NCI-H146 treated with DMSO at 0.1 percent for 48 hours (cell line): ENCODE measurements at regions not wholly inside any gene's neighbourhood (a gene's known extent, or its start where the extent isn't known, plus 50 kb on each side); places are given as distances from the start of the nearest gene placed in this dataset.

ENCODE experiments used
- DNase-seq: peaks from one replicate; lab custom pipeline; 2025; ENCODE audit not compliant: unreplicated experiment; lab: John Stamatoyannopoulos, UW

DNA sequence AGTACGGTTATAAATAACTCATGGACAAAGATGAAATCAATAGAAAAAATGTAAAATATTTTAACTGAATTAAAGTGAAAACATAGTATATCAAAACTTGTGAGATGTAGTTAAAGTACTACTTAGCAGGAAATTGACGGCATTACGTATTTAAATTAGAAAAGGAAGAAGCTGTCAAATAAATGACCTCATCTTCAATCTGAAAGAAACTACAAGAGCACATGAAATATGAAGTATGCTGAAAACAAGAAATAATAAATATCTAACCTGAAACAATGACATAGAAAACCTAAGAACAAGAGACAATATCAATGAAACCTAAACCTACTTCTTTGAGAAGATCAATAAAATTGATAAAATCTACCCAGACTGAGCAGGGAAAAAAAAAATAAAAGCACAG, 122.2 kb upstream of the PDE4B start:
- DNase-seq = no peak

DNA sequence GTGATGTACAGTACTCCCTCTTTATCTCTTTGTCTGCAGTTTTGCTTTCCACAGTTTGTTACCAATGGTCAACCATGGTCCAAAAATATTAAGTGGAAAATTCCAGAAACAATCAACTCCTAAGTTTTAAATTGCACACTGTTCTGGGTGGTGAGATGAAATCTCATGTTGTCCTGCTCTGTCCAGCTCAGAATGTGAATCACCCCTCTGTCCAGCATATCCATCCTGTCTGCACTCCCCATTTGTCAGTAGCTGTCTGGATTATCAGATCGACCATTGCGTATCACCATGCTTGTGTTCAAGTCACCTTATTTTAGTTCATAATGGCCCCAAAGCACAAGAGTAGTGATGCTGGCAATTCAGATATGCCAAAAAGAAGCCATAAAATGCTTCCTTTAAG, 118.2 kb upstream of the PDE4B start:
- no peak for DNase-seq

DNA sequence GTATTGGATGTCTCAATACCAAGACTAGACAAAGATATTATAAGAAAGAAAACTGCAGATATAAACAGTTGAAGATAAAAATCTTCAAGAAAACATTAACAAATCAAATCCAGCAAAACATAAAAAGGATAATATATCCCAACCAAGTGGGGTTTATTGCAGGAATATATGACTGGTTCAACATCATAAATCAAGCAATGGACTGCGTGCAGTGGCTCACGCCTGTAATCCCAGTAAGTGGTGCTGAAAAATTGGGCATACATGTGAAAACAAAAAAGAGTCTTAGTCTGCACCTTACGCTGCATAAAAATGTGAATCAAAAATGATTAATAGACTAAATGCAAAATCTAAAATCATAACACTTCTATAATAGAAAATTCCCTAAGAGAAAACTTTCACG, 112.9 kb upstream of the PDE4B start:
- DNase-seq = no peak

DNA sequence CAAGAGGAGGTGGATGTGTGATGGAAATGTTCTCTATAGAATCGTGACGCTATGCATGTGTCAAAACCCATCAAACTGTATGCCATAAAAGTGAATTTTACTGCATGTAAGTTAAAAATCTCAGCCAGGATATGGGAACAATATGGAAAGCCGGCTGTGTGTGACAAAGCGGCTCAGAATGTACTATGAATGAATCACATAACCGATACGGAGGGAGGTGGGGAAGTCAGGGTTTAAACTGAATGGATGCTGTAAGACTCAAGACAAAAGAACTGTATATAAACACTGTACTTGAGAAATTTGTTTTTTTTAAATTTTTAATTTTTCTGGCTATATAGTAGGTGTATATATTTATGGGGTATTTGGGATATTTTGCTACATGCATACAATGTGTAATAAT, 111.6 kb upstream of the PDE4B start:
- no peak for DNase-seq

DNA sequence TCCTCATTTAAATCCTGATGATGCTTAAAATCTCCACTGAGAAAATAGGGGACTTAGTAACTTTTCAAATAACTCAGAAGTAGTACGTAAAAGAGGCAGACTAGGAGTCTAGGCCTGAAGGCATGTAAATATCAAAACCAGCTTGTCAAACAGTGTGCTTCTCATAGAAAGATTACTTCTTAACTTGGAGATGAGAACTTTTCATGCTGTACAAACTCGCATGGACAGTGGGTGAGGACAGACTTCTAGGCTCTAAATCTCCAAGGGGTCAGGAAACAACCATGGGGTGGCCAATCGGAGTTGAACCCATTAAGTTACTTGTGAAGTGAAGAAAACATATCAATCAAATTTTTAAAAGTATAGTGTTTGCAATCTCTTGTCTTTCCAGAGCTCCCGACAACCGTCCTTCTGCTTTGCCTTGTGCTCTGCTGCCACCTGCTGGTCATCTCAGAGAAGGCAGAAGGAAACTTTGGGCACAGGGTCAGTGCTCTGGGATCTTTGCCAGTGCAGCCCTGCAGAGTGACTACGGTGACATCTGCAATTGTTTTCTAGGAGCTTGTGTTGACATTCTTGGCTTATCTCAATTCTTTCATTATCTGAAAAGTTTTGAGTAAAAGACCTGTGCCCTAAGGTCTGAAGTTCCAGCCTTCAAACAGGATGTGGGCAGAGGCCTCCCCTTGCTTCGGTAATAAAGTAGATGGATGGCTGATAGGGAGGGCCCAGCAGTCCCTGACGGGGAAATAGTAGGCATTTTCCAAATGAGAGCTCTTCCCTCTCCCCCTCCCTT, 105.1 kb upstream of the PDE4B start:
- DNase-seq = peak; percentile 53

DNA sequence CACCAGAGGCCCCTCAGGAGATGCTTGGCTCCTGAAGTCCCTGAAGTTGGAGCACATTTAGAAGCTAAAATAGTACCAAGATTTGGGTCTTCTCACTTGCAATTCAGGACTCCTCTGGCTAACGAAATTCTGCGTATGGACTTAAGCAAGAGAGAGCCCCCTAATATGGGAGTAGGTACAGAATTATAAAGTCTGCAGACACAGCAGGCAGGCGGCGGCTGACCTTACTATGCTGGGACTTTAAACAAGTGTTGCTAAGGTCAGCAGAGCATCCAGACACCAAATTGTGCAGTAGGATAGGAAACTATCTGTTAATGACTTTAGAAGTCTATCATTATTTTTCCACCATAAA, 104.5 kb upstream of the PDE4B start:
- no peak for DNase-seq

DNA sequence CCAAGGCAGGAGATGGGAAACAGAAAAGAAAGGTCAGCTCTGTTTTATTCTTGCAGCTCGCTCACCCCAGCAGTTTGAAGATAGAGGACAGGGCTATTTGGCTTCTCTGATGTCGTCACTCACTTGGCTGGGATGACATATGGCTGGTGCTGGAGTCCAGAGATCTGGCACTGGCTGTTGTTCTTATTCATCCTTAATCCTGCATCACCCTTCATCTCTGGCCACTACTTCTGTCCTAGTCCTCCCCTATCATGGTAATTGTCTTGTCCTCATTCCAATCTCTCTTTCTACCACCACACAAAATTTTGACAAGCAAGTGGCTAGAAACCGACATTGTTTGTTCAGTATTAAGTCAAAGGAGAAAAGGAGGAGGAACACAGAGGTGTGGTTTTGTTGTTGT, 103.8 kb upstream of the PDE4B start:
- no peak for DNase-seq

DNA sequence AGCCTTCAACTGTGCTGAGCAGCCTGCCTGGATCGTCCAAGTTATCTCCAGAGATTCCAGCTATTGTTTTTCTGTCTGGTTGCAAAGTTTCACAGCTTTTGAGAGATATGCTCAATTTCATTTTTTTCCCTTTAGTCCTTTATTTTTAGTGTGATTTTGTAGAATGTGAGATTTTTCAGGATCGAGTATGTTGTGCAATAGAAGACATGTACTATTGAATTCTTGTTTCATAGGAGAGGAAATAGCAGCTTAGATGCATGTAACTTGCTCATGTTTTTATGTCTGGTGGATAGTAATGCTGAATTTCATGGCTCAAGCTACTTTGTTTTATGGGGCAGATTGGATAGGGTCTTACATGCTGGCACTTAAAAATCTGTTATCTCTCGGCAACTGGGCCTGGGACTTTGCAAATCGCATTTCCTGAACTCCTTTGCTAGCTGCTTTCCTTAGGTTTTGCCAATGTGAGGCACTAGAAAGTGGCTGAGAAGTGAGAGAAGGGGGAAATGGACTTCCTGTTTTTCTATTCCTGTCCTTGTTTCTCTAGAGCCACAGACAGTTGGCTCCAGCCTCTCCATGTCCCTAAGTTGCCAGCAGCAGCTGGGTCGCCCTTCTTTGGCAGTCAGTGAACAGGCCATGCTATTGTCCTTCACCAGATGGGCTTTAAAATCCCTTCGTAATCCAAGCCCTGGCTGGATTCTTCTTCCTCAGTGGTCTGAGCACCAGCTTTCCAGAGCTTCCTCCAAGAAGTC, 101.4 kb upstream of the PDE4B start:
- DNase-seq = no peak

DNA sequence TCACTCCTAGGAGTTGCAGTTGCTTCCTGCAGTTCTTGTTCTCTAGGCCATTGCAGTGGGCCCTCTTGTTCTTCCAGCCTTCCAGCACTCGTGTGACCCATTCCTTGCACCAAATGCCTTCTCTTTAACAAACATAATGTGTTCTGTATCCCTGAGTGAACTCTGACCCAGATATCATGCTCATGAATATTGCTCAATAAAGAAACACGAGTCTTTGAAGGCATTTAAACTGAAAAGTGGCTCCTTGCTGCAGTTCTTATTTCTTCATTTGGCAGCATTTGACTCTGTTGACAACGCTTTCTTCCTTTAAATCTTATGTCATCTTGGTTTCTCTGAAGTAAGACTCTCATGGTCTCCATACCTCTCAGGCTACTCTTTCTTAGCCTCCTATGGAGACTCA, 100.7 kb upstream of the PDE4B start:
- no peak for DNase-seq

DNA sequence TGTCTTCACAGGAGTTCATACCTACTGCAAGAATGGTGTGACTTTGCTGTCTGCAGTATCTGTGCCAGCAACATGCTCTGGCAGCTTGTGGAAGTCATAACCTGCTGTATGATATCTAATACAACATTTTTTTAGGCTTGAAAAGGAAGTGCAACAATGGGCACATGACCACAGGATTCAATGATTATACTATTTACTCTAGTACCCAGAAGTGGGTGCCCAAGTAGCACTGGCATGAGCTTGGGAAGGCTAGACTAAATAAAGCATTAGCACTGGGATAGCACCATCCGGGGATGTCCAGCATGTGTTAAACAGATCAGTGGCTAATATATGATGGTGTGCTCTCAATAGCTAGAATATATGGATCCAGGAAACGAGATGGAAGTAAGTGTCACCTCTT, 98.6 kb upstream of the PDE4B start:
- no peak for DNase-seq

DNA sequence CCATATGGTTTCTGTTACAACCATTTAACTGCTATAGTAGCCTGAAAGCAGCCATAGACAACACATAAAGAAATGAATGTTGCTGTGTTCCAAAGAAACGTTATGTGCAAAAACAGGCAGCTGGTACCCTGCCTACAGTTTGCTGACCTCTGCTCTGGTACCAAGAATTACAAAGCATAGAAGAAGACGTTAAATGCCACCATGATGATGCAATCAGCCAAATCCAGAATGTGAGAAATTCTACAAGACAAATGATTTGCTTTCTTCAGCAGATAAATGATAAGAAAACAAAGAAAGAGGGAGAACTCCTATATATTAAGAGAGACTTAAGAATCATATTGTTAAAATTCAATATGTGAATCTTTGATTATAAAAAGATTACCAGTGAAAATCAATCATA, 97.8 kb upstream of the PDE4B start:
- DNase-seq = no peak

DNA sequence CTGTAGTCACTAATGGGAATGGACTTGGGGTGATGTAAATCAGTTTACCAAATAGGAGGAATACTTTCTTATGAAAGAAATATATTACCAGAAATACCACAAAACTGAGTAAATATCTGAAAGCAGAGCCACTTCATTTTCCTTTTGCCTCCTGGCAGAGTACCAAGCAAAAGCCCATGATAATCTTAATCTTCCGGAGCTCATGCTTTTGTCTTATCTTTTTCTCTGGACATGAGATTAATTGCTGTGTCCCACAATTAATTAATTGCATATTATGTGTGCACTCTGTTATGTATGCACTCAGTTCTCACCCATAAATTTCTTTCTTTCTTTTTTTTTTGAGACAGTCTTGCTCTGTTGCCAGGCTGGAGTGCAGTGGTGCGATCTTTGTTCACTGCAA, 94.1 kb upstream of the PDE4B start:
- DNase-seq = no peak

DNA sequence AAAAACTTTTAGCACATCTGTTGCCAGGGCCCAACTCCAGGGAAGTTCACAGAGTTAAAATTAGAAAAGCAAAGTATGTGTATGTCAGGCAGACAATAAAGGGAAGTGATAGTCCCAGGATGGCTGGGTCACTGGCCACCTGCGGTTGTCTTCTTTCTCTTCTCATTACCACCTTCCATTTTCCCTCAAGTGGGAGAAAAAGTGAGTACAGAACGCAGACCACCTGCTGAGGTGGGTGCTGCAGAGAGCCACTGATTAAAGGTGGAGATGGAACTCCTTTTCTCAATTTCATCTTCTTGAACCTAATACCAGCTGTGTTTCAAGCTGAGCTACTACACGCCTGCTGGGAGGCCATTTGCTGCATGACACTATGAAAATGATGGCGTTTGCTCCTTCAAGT, 88.8 kb upstream of the PDE4B start:
- DNase-seq = no peak

DNA sequence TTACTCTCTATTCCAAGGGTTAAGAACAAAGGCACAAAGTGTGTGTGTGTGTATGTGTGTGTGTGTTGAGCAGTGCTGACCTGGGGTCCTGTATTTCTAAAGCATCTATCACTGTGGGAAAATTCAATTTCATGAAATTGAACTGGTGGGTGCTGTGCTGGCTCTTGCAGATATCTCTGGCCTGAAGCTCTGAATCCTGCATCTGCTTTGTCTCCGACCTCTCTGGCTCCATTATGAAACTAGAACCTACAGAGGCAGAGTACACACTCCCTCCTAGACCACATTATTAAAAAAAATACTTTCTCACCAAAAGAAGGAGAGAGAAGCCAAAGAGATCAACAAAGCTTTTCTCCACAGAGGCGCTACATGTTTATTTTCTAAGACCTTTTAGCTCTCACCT, 88.4 kb upstream of the PDE4B start:
- DNase-seq = no peak

DNA sequence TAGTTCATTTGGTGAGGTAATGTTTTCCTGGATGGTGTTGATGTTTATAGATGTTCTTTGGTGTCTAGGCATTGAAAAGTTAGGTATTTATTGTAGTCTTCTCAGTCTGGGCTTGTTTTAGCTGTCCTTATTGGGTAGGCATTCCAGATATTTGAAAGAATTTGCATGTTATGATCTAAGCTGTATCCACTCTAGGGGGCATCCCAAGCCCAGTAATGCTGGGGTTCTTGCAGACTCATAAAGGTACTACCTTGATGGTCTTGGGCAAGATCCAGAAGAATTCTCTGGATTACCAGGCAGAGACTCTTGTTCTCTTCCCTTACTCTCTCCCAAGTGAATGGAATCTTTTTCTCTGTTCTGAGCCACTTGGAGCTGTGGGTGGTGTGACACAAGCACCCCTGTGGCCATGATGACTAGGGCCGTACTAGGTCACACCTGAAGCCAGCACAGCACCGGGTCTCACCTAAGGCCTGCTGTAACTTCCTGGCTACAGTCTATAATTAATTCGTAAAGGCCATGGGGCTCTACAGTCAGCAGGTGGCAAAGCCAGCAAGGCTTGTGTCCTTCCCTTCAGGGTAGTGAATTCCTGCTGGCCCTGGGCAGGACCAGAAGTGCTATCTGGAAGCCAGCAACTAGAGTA, 74.8 kb upstream of the PDE4B start:
- DNase-seq = no peak

DNA sequence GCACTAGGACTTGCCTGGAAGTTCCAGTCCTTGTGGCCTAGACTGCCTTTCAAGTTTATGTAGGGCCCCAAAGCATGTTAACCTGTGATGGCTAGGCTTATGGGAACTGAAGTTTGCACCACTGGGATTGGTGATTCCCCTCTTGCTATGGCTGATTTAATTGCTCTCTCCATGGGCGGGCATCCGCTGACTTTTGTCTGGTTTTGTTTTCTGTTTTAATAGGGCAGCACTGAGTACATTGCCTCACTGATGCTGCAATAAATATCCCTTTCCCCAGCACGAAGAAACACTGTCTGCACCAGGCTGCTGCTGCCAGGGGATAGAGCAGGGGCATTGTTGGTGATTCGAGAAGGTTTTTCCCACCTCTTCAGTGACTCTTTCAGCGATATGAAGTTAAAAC, 73.3 kb upstream of the PDE4B start:
- no peak for DNase-seq

DNA sequence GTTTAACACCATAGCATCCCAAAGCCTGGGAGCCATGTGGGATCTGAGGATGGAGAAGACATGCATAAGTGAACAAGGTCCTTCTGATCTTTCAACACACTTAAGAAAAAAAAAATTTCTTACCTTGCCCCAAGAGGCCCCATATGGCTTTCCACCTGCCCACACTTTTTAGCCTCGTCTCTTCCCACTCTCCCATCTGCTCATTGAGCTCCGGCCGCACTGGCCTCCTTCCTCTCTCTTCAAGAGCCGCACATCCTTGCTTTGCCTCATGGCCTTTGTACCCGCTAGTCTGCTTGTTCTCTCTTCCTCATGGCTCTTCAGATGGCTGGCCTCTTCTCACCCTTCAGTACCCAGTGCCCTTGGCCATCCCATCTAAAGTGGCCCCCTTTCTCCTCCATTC, 70.2 kb upstream of the PDE4B start:
- no peak for DNase-seq

DNA sequence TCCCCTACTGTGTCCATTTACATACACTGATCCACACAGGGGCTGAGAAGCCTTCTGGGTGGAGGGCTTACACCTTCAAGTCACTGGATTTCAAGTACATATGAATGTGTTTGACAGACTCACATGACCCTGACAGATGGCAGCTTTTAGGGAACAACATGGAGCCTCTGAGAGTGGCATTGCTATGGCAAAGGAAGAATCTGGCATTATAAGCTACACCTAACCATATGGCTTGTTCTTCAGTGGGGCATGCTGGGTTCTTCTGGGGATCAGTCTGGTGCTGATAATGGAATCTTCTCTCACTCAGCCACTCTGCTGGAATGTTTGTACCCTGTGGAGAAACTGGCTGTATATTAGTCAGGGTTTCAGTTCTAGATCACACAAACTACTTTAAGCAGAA, 68.5 kb upstream of the PDE4B start:
- DNase-seq = no peak

DNA sequence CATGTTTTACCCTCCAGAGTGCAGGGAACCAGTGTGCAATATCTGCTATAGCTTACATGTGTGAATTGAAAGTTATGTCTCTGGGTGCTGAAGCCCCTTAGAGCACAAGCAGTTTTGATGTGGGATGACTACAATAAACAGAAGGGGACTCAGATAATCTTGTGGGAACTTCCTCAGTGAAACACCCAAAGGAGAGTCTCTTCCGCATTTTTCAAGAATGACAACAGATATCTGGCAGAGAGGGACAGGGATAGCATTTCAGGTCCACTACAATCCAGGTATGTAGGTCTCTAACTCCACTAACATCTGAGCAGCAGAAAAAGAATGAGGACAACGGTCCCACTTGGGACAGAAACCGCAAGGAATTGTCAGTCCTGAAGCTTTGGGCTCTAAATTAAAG, 67.6 kb upstream of the PDE4B start:
- no peak for DNase-seq

DNA sequence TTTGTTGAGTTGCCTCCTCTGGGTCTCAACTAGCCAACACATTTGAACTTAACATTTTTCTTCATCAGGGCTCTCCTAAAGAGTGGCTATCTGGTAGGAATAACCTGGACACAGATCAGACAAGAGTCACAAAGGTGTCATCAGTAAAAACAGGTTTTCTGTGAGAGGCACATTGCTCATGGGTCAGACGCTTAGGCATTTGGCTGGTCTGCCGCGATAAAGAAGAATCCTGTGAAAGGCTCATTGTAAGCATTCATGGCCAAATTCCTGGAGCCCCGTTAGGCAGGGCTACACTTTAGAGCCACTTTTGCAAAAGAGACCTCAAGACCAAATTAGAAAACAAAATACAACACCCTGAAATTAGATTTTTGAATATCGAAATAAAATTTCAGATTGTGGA, 64.2 kb upstream of the PDE4B start:
- DNase-seq = no peak

DNA sequence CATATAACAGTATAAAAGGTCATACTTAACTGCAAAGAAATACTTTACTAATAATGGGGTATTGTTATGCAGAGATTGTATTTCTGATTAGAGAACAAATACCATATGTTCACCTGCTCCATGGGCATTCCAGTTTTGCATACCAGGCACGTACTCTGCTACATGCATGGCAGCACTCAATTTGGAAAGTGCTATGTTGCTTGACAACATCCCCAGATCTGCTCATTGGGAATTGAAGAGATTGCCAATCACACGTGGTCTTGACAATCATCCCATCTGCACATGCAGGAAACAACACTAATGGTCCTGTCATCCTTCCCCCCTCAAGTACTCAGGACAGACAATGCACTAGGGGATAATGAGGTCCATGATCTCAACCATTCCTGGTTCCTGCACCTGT, 63.4 kb upstream of the PDE4B start:
- DNase-seq = no peak

DNA sequence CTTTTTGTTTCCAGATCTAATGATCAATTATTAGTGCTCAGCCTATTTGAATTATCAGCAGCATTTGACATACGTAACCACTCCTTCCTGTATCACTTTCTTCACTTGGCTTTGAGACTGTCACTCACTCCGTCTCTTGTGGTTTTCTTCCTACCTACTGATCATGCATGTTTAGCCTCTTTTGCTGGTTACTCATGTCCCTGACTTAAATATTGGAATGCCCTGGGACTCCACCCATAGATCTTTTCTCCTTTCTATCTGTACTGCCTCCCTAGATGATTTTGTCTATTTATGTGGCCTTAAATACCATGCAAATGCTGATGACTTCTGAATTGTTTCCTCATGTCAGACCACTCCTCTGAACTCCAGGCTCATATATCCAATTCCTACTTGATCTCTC, 57.7 kb upstream of the PDE4B start:
- no peak for DNase-seq
